C4-2B (cell line): ENCODE measurements at regions not wholly inside any gene's neighbourhood (a gene's known extent, or its start where the extent isn't known, plus 50 kb on each side); places are given as distances from the start of the nearest gene placed in this dataset.

Source experiments
- CTCF ChIP-seq: fragments of 450-650 bp; conservative IDR thresholded peaks from 2 replicates; pipeline ENCODE4 v1.5.1; 2017; ENCODE audit warnings: mild to moderate bottlenecking
- ZFX ChIP-seq: fragments of 450-650 bp; IDR thresholded peaks from 2 replicates; pipeline ENCODE4 v1.6.1; 2017

DNA sequence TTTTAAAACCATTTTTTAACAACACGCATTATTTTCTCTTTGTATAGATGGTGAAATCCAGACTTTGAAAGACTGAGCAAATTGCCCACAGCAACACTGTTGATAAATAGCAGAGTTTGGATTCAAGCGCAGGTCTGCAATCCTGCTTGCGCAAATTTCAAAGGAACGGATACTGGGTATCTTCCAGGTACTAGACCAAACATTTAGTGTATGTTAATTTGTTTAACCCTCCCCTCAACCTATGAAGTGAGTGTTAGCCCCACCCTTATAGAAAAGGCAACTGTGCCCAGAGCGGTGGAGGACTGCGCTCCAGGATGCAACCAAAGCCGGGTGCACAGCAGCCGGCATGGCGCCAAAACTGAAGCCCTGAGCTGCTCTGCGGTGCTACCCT, 103.8 kb downstream of the CPN2 start:
- no peak for TF ChIP-seq CTCF
- TF ChIP-seq ZFX: no peak
